Endothelial cell of umbilical vein (primary cell): ENCODE measurements at regions not wholly inside any gene's neighbourhood (a gene's known extent, or its start where the extent isn't known, plus 50 kb on each side); places are given as distances from the start of the nearest gene placed in this dataset.

Experiments used
- BruUV-seq: library from RNA; stranded (reverse); fragments of 400-500 nt; replicated peaks from 2 replicates; lab custom pipeline; 2021; lab: Mats Ljungman, UMichigan
- CTCF ChIA-PET: fragments of 300-600, 350-600 bp; sonication (Branson Sonifier 250); formaldehyde crosslinking; loops from one replicate; lab custom pipeline; 2021; ENCODE audit warnings: antibody characterized with exemption, inconsistent platforms; lab: Charles Lee
- POLR2A ChIA-PET: fragments of 300-600, 350-600 bp; sonication (Branson Sonifier 250); formaldehyde crosslinking; loops from one replicate; lab custom pipeline; 2021; ENCODE audit warnings: antibody characterized with exemption, inconsistent platforms; lab: Charles Lee
- DNase-seq: peaks from one replicate; pipeline ENCODE4 v3.0.0-alpha.2; 2011; ENCODE audit warnings: low read depth, low spot score
- FAIRE-seq: peaks from 2 replicates; lab custom pipeline; 2011; peaks lifted over from hg19 to GRCh38; lab: Jason Lieb, UNC
- H2AFZ ChIP-seq: 2 replicates; pipeline ENCODE4 v1.6.0; 2012; ENCODE audit warnings: low read depth, low read length, control low read depth, inconsistent platforms
- H3K27ac ChIP-seq: 2 replicates; pipeline ENCODE4 v1.5.1; 2011; ENCODE audit warnings: low read depth, mild to moderate bottlenecking, control low read depth, low read length, moderate library complexity; ENCODE audit not compliant: insufficient read depth
- H3K27me3 ChIP-seq, 2 experiments: 2 replicates each; pipeline versions ENCODE4 v1.6.0 to v1.6.1; 2011; ENCODE audit warnings: low read length in 2 of 2, mixed read lengths in 1 of 2; ENCODE audit not compliant: control insufficient read depth in 2 of 2, insufficient read depth in 2 of 2
- H3K36me3 ChIP-seq, 2 experiments: 2 replicates in 1 of 2; 3 replicates in 1 of 2; pipeline ENCODE4 v1.5.1; 2011; ENCODE audit warnings: low read length in 2 of 2, mild to moderate bottlenecking in 1 of 2, moderate library complexity in 1 of 2; ENCODE audit not compliant: control insufficient read depth in 2 of 2, insufficient read depth in 2 of 2; ENCODE audit errors: extremely low read depth in 1 of 2
- H3K4me1 ChIP-seq: 3 replicates; pipeline ENCODE4 v1.5.1; 2011; ENCODE audit warnings: mild to moderate bottlenecking, low read length; ENCODE audit not compliant: control insufficient read depth, insufficient read depth; ENCODE audit errors: extremely low read depth
- H3K4me2 ChIP-seq: 2 replicates; pipeline ENCODE4 v1.6.1; 2011; ENCODE audit warnings: low read length, control low read depth, mixed read lengths; ENCODE audit not compliant: insufficient read depth
- H3K4me3 ChIP-seq, 3 experiments: fragments of 200-600 bp in 1 of 3; sonication (generic), shearing (Covaris generic) in 1 of 3; replicated peaks in 1 of 3; 2 replicates each; pipeline ENCODE4 v1.5.1; 2011 to 2016; ENCODE audit warnings: control low read depth in 3 of 3, low read length in 3 of 3, mild to moderate bottlenecking in 2 of 3, inconsistent platforms in 1 of 3, low read depth in 1 of 3, moderate library complexity in 1 of 3; ENCODE audit not compliant: insufficient read depth in 1 of 3
- H3K79me2 ChIP-seq: 2 replicates; pipeline ENCODE4 v1.6.0; 2012; ENCODE audit warnings: low read length, inconsistent platforms; ENCODE audit not compliant: control insufficient read depth, insufficient read depth
- H3K9ac ChIP-seq: replicated peaks from 2 replicates; pipeline ENCODE3; 2011; ENCODE audit warnings: low read length, control low read depth; ENCODE audit not compliant: insufficient read depth; ENCODE audit errors: extremely low read depth
- H3K9me1 ChIP-seq: replicated peaks from 3 replicates; pipeline ENCODE4 v1.6.0; 2011; ENCODE audit warnings: mild to moderate bottlenecking, low read length; ENCODE audit not compliant: control insufficient read depth, insufficient read depth; ENCODE audit errors: extremely low read depth
- H3K9me3 ChIP-seq: replicated peaks from 2 replicates; pipeline ENCODE4 v1.5.1; 2012; ENCODE audit warnings: low read length, inconsistent platforms; ENCODE audit not compliant: control insufficient read depth, insufficient read depth
- H4K20me1 ChIP-seq: replicated peaks from 2 replicates; pipeline ENCODE3; 2011; ENCODE audit warnings: mild to moderate bottlenecking, low read length; ENCODE audit not compliant: control insufficient read depth, insufficient read depth; ENCODE audit errors: extremely low read depth
- CTCF ChIP-seq, 2 donors: IDR thresholded peaks; 1 replicate in 1 of 2; 2 replicates in 1 of 2; pipeline ENCODE4 v1.5.1; 2011; ENCODE audit warnings: low read length in 2 of 2, mild to moderate bottlenecking in 2 of 2, moderate library complexity in 2 of 2, control low read depth in 1 of 2, inconsistent platforms in 1 of 2, low read depth in 1 of 2; ENCODE audit not compliant: insufficient read depth in 1 of 2; ENCODE audit errors: extremely low read depth in 1 of 2
- EZH2 ChIP-seq: IDR thresholded peaks from 2 replicates; pipeline ENCODE4 v1.6.1; 2012; ENCODE audit warnings: borderline replicate concordance, low read depth, mild to moderate bottlenecking, moderate library complexity, low read length, inconsistent platforms; ENCODE audit not compliant: severe bottlenecking
- FOS ChIP-seq: IDR thresholded peaks from 2 replicates; pipeline ENCODE4 v1.6.1; 2011; ENCODE audit warnings: mild to moderate bottlenecking, low read length, moderate library complexity, borderline replicate concordance; ENCODE audit not compliant: insufficient read depth
- GATA2 ChIP-seq: IDR thresholded peaks from 2 replicates; pipeline ENCODE4 v1.7.0; 2011; ENCODE audit warnings: low read depth, mild to moderate bottlenecking, moderate library complexity, mixed read lengths, low read length; ENCODE audit not compliant: insufficient read length, insufficient read depth
- JUN ChIP-seq: IDR thresholded peaks from 2 replicates; pipeline ENCODE4 v1.6.1; 2011; ENCODE audit warnings: borderline replicate concordance, low read depth; ENCODE audit not compliant: insufficient read length, insufficient read depth
- MAX ChIP-seq: IDR thresholded peaks from 2 replicates; pipeline ENCODE4 v1.6.1; 2011; ENCODE audit not compliant: insufficient read depth, insufficient read length
- MYC ChIP-seq: IDR thresholded peaks from one replicate; pipeline ENCODE4 v1.6.1; 2011; ENCODE audit warnings: mild to moderate bottlenecking, low read depth, low read length
- POLR2A ChIP-seq: IDR thresholded peaks from 2 replicates; pipeline ENCODE4 v1.6.1; 2012; ENCODE audit warnings: low read depth, mild to moderate bottlenecking, control low read depth, low read length
- POLR2AphosphoS5 ChIP-seq: IDR thresholded peaks from 2 replicates; pipeline ENCODE4 v1.6.1; 2012; ENCODE audit warnings: low read depth, mild to moderate bottlenecking, control low read depth, low read length, moderate library complexity; ENCODE audit not compliant: insufficient read depth
- dilution Hi-C: fragments of 300-500 bp; cut with MboI; formaldehyde crosslinking; loops from one replicate; pipeline ENCODE4 v1.15.0; 2019; ENCODE audit warnings: low sequenced_read_pairs; ENCODE audit not compliant: extremely low pct_ligation_motif_present
- intact Hi-C: fragments of 100-400 bp; cut with micrococcal nuclease; formaldehyde crosslinking; loops from one replicate; pipeline ENCODE4 v1.10.0; 2022

GRCh38 chr7:81865754-81866153 is 95.9 kb upstream of the HGF start:
- H2AFZ ChIP-seq: no peak overlapping the region
- FAIRE-seq (no peak), DNase-seq (no peak)
- no peaks in the 10 kb centered on the region for H3K4me1 ChIP-seq
- H3K27me3 ChIP-seq: no peaks in the 10 kb centered on the region
- H3K9me1 ChIP-seq: no peaks in the 10 kb centered on the region
- TF ChIP-seq CTCF (IDR thresholded peaks at IDR 0.05; ENCODE audit: extremely low read depth in 1 of 2, insufficient read depth in 1 of 2, low read depth in 1 of 2, low read length in 2 of 2) (no peak), MYC (no peak), FOS (no peak), MAX (no peak), POLR2A (no peak), JUN (no peak)
- BruUV-seq: no TSS peak
- no peaks in the 10 kb centered on the region for H4K20me1 ChIP-seq
- ChIA-PET POLR2A (no interaction called here), CTCF (no interaction called here)
- no peak overlapping the region for H3K4me3 ChIP-seq
- no peaks in the 10 kb centered on the region for H3K36me3 ChIP-seq
- no peak overlapping the region for H3K4me2 ChIP-seq
- dilution Hi-C loops (no loop called here), intact Hi-C loops (no loop called here)
- no peak overlapping the region for H3K27ac ChIP-seq
- H3K79me2 ChIP-seq: no peaks in the 10 kb centered on the region
- H3K9ac ChIP-seq: no peak overlapping the region
- H3K9me3 ChIP-seq: no peaks in the 10 kb centered on the region

DNA sequence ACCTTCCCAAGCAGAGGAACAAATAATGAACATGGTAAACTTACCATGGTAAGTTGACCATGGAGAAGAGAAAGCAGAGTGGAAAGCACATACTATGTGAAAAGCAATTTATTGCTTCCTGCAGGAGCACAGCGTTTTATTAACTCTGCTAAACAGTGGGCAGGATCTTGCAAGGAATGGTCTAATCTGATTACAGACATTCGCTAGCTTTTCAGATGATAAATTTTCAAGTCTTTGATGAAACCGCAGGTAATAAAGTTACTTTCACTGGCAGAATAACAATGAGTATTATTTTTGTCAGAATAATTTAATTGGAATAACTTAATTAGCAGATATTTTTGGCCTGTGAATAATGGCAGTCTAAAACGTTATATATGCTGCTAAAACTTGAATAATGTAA is 89.6 kb upstream of the HGF start:
- H3K79me2 ChIP-seq: no peaks in the 10 kb centered on the region
- H3K9ac ChIP-seq: no peak overlapping the region
- DNase-seq (no peak), FAIRE-seq (no peak)
- TF ChIP-seq MAX (no peak), CTCF (IDR thresholded peaks at IDR 0.05; ENCODE audit: extremely low read depth in 1 of 2, insufficient read depth in 1 of 2, low read depth in 1 of 2, low read length in 2 of 2) (no peak), MYC (no peak), JUN (no peak), POLR2AphosphoS5 (no peak), GATA2 (no peak), FOS (no peak), POLR2A (no peak), EZH2 (no peak)
- ChIA-PET POLR2A (no interaction called here), CTCF (no interaction called here)
- intact Hi-C loops (no loop called here), dilution Hi-C loops (no loop called here)
- no peaks in the 10 kb centered on the region for H3K36me3 ChIP-seq
- H3K27ac ChIP-seq: no peak overlapping the region
- no peak overlapping the region for H2AFZ ChIP-seq
- no peaks in the 10 kb centered on the region for H3K9me1 ChIP-seq
- H3K4me3 ChIP-seq: no peak overlapping the region
- no peaks in the 10 kb centered on the region for H3K9me3 ChIP-seq
- no peak overlapping the region for H3K4me2 ChIP-seq
- no TSS peak for BruUV-seq
- no peaks in the 10 kb centered on the region for H4K20me1 ChIP-seq
- H3K4me1 ChIP-seq: no peaks in the 10 kb centered on the region
- no peaks in the 10 kb centered on the region for H3K27me3 ChIP-seq
